Suprapubic skin (tissue), 3 donors: ENCODE measurements at regions not wholly inside any gene's neighbourhood (a gene's known extent, or its start where the extent isn't known, plus 50 kb on each side); places are given as distances from the start of the nearest gene placed in this dataset.

Experiments used
- POLR2A ChIP-seq, 2 donors: fragments of 450-650 bp; IDR thresholded peaks; one replicate each; pipeline ENCODE4 v1.6.1; 2017; ENCODE audit warnings: antibody characterized with exemption in 2 of 2, mild to moderate bottlenecking in 2 of 2, moderate library complexity in 2 of 2
- TF ChIP-seq, protein P1 (sequence below), 2 donors: fragments of 200-600 bp in 1 of 2; fragments of 450-650 bp in 1 of 2; sonication (generic) in 1 of 2; IDR thresholded peaks; one replicate each; pipeline ENCODE4 v1.5.1; 2016 to 2019; ENCODE audit warnings: antibody characterized with exemption in 2 of 2, mild to moderate bottlenecking in 1 of 2, moderate library complexity in 1 of 2

DNA sequence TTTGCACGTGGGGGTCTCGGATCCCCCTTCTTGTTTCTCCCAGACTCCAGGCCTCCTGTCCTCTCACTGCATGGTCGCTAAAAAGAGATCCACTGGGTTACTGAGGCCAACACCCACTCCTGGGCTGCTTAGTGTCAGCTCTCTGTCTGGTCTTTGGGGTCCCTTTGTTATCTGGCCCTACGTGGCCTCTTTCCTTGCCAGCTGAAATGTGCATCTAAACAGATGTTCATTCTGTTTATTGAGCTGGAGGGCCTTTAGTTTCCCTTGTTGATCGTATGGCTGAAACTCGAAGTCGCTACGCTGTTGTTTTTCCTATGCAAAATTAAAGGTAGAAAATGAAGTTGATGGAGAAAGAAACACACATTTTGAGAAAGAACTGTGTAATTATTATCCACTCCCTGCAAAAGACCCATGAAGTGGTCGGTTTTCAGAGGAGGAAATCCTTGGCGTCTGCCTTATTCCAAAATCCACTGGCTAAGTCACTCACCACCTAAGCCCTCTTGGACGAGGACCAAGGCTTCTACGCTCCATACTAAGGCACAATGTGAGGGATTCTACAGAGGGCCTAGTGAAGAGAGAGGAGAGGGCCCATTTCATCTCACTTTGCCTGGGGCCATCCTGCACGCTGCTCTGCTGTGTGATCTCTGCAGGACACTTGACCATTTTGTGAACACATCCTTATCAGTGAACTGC, 105.3 kb downstream of the GLI2 start:
- no peak for TF ChIP-seq POLR2A (IDR thresholded peaks at IDR 0.05)
- TF ChIP-seq, protein P1, sequence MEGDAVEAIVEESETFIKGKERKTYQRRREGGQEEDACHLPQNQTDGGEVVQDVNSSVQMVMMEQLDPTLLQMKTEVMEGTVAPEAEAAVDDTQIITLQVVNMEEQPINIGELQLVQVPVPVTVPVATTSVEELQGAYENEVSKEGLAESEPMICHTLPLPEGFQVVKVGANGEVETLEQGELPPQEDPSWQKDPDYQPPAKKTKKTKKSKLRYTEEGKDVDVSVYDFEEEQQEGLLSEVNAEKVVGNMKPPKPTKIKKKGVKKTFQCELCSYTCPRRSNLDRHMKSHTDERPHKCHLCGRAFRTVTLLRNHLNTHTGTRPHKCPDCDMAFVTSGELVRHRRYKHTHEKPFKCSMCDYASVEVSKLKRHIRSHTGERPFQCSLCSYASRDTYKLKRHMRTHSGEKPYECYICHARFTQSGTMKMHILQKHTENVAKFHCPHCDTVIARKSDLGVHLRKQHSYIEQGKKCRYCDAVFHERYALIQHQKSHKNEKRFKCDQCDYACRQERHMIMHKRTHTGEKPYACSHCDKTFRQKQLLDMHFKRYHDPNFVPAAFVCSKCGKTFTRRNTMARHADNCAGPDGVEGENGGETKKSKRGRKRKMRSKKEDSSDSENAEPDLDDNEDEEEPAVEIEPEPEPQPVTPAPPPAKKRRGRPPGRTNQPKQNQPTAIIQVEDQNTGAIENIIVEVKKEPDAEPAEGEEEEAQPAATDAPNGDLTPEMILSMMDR (IDR thresholded peaks at IDR 0.05), result no peak
